Forelimb muscle (tissue), 1 donor: ENCODE measurements at regions not wholly inside any gene's neighbourhood (a gene's known extent, or its start where the extent isn't known, plus 50 kb on each side); places are given as distances from the start of the nearest gene placed in this dataset.

ENCODE experiments used
- DNase-seq: peaks from one replicate; pipeline ENCODE4 v3.0.0-alpha.2; 2013; ENCODE audit warnings: low read depth

- no peak for DNase-seq
Measured at GRCh38 chr2:18651842-18652774, 62.7 kb upstream of the NT5C1B start.

GRCh38 chr2:18650221-18650620 is 60.9 kb upstream of the NT5C1B start:
- no peak for DNase-seq

DNA sequence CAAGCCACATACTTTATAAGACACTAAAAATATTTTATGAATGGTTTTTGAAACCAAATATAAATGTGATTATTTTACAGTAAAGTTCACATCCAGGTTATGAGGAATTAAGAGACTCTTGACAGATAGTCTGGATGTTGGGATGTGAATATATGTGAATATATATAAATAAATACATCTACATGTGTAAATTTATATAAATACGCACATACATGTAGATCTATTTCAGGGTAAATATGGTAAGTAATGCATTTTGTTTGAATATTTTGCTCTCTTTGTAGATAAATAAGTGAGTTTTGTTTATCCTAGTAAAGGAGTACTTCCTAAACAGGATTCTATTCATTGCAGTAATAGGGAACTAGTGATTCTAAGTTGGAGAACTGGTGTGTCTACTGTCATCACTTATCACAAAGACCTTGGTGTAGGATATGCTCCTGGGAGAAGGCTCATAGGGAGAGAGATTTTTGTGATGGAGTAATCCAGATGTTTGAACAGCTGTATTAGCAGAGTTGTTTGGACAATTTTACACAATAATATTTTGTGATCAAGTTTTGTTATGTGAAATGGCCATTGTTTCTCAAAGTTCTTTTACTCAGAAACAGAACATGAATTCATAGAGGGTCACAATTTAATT is 60.2 kb upstream of the NT5C1B start:
- no peak for DNase-seq

GRCh38 chr2:18648161-18648560 is 58.8 kb upstream of the NT5C1B start:
- DNase-seq, result no peak

DNA sequence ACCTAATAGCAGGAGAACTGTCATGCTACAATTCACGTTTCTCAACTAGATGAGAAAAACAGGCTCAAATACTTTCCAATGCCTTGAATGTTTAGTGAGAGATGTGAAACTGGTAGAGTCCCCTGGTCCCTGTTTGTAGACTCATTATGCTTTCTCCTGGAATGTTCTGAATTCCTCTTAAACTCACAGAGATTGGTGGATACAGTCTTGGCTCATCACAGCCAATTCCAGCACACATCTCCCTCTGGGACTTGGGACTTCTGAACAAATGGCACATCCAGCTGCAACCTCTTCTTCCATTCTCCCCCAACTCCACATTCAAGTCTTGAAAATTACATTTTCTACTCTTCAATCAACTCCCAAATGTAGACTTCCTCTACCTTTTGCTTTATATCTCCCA is 58.4 kb upstream of the NT5C1B start:
- no peak for DNase-seq

DNA sequence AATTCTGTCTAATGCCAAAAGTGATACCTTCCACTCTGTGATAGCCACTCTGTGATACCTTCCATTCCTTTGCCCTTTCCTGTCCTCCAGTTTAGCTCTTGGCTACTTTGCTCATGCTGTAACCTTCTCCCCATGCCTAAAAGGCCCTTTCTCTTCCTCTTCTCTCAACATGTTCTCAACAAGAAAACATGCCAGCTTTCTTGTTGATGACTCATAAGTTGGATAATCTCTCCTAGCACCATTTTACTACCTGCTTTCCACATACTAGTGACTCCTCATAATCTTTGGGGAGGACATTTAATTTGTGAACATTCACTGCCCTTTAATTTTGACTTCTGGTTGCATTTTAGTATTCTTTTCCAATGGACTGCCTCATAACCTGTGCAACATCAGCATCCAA is 55.9 kb upstream of the NT5C1B start:
- DNase-seq, result no peak

DNA sequence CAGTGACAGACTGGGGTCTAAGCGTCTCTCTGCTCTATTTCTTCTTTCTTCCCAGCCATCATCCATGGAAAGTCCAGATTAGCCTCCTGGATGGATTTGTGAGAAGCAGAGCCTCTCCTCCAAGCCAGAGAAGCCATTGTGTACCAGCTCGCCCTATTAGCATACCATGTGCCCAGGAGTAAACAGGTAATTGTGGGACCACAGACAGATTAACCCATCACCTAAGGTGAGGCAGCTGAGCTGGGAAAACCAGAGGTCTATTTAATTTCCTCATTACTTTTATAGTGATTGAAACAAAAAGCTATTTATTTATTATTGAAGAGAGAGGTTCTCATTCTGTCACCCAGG is 54.7 kb upstream of the NT5C1B start:
- DNase-seq, result no peak

DNA sequence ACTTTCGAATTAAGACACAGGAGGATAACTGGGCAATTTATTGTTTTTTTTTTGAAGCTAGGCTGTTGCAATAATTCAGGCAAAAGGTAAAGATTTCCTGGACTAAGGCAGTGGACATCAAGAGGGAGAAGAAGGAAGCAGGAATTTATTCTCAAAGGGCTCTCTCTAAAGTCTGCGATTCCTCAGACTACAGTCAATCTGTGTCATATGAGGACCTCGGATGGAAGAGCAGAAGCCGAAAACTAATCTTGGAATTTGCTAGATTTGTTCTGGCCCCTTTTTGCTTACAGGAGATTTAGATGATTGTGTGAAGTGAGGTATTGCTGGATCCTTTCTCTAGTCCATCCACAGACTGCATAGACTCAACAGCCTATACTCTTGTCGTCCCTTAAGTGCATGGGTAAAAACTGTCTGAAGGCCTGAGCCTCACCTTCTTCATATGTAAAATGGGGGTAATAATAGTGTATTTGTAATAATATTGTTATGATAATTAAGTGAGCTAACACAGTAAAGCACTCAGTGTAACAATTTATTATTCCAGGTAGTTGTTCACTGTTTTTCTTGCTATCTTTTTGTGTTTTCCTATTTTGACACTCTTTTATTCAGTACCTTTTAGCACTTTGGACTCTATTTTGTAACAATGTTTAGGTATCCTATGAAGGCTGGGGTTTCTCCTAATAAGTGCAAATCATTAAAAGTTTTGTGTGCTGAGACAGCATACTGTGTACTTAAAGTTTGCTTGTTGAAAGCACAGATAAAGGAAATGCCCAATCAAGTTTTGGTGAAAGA is 54.2 kb upstream of the NT5C1B start:
- DNase-seq, result no peak

DNA sequence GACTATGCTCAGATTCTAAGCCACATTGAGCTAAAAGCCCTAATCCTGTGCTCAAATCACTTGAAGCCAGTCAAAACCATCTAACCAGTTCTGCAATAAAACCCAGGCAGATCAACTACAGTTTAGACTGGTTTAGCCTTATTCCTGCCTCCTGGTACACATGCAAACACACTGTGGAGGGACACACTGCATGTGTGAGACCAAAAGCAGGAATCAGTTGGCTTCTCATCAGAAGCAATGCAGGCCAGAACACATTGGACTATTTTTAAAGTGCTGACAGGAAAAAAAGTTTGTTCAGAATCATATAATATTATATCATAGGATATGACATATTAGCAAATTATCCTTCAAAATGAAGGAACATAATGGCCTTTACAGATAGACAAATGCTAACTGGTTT is 52.5 kb upstream of the NT5C1B start:
- no peak for DNase-seq

DNA sequence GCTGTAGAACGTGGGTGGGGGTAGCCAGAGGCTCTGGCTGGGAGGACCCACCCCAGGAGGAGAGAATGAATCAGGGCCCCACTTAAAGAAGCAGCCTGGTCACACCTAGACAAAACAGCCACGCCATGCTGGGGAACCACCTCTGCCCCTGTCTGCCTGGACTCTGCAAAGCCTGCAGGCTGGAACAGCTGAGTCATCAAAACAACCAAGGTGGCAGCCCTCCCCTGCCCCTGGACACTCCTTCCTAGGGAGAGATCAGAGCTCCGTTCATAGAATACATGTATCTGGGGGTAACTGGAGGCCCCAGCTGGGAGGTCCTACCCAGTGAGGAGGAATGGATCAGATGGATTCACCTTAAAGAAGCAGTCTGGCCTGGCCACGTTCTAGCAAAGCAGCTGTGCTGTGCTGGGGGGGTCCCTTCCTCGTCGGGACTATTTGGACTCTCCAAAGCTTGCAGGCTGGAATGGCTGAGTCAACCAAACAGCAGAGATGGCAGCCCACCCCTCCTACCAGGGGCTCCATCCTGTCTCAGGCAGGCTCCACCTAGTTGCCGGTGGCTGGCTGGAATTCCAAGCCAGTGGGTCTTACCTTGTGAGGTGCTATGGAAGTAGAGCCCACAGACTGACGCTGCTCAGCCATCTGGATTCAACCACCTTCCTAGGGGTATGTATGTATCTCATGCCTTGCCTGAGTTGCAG is 50.5 kb upstream of the NT5C1B start:
- no peak for DNase-seq
